ENCODE measurements at regions not wholly inside any gene's neighbourhood (a gene's known extent, or its start where the extent isn't known, plus 50 kb on each side); places are given as distances from the start of the nearest gene placed in this dataset.

DNA sequence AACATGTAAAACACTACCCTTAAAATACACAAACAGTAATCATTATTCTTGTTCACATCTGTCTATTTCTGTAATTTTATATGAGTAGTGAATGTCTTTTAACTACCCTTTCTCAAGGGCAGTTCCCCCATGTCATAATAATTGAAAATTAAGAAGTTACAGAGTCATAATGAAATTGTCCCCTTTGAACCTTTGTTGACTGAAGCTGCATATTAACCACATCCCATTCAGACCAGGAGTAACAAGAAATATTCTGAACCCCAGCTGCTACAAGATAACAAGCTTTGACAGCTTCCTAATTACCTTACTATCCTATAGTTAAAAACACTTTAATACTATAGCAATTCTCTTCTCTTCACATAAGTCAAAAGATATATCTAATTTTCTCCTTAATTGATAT lies 635.9 kb upstream of the SUCLG2 start:
- no peak for DNase-seq

DNA sequence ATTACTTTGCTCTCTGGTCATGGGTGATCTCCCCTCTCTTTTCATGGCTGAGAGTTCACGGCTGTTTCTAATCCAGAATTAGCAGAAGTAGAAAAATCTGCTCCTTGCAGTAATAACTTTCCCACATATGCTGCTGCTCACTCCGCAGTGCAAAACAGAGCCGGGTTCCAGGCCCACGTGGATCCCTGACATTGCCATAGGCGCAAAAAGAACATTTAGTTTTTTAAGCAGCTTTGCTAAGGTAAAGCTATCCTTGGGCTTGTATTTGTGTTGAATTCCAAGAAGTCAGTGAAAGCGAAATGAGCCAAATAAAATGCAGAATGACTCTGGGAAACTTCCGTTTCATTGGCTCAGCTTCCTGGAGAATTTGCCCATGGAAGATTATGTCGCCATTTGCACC lies 633.7 kb upstream of the SUCLG2 start:
- no peak for DNase-seq

DNA sequence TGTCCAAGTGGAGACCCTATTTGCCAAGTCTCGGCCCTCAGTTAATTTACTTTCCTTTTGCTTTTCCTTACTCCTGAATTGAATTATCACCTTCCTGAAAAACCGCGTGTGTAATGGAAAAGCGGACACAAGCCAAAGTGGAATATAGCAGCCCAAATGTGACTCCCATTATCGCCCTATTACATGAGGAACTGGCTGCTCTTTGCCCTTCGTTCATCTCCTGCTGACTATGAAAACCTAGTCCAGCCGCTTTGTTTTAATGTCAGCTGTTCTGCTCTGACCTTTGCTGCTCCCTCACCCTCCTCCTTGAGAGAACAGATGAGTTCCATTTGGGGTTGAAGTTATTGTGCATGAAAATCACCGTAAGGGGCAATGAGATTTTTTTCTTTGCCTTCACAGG lies 632.7 kb upstream of the SUCLG2 start:
- no peak for DNase-seq

DNA sequence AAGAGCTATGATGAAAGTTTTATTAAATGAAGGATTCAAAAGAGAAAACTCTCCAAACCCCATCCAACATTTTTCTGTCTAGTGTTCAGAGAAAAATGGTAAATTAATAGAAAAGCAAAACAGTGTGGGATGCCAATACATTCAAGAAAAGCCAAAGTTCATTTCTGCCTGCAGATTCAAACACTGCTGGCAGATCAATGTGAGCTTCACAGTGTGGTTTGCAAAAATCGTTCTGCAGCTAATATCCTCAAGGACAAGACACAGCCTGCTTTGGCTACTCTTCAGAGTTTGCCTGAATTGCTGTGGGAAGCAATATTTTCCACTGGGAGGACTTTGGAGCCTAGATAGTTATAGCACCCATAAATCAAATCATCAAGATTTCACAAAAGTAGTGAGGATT lies 619.9 kb upstream of the SUCLG2 start:
- DNase-seq: no peak

DNA sequence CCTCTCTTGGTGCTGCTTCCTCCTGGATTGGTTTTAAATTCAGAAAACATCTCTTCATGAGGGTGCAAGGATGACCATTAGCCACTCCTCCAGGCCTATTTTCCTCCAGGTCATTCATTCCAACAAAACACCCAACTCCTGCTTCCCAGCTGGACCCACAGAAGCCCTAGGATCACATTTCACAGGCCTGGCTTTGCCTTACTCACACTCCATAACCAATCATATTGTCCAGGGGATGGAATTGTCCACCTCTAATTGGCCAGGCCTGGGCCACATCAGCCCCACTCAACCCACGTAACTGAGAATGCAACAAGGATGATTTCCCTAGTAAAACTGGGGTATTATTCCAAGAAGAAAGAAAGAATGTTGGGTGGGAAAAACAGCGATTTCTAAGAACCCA lies 616.7 kb upstream of the SUCLG2 start:
- no peak for DNase-seq

DNA sequence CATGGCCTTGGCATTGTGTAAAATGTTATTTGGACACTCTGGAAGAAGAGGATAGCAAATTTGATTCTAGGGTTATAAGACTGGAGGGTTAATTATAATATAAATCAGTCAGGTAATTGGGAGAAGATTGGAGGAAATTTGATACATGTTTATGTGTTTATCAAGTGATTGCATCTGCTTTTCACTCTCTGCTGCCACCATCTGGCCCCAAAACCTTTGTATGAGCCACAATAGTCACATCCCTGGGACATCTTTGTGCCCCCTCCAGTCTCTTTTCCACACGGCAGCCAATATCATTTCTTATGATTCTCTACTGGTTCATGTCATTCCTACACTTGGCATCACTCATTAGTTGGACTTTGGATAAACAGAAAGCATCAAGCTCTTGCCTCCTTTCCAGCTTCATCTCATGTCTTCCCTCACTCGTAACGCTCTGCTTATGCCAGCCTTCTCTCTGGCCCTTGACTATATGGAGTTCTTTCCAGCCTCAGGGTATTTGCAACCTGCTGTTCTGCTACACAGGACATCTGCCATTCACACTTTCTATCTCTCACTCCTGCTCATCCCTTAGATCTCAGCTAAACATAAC lies 602.3 kb upstream of the SUCLG2 start:
- peak; percentile 25 for DNase-seq

DNA sequence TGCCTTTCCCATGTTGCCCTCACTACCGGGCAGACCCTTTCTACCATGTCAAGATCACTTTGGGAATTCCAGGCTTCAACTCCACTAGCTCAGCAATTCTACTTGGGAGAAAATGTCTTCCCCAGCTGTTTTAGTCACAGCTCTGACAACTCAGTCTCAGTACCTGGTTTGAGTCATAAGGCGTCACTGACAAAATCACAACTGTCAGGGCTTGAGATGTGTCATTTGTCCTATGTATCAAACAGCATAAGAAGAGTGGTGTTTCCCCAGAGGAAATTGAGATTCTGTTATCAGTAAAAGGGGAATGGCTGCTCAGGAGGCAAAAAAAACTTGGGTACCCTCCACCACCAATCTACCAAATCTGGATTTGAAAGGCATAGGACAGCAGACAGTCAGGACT lies 594.9 kb upstream of the SUCLG2 start:
- no peak for DNase-seq

DNA sequence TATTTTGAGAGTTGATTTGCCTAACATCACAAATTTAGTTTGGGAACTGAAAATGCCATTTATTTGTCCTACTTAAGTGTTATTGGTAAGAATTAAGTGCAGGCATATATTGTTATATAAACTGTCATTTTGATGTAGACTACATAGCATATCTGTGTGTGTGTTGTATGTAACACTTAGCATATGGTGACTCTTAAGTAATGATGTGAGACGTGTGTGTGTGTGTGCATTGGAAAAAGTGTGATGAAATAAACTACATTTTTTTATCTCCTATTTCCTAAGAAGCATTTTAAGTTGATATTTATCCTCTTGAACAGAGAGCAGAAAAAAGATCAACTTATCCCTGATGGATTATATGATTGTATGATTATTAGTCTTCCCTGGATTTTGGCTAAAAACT lies 588.2 kb upstream of the SUCLG2 start:
- DNase-seq: no peak

DNA sequence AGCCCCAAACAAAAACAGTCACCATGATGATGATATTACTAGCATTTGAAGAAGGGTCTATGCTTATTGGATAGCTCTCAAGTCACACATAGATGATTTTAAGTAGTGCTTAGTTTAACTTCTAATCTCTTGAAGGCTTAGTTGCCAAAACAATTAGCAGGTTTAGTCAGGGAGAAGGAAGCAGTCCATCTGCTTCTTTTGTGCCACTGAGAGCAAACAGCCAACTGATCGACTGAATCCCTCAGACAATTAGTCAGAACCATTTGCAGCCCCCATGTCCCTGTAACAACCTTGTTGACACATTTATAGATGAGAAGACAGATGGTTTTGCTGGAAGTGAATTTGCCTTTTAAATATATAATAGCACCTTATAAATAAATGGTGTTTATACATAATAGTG lies 585.1 kb upstream of the SUCLG2 start:
- no peak for DNase-seq

DNA sequence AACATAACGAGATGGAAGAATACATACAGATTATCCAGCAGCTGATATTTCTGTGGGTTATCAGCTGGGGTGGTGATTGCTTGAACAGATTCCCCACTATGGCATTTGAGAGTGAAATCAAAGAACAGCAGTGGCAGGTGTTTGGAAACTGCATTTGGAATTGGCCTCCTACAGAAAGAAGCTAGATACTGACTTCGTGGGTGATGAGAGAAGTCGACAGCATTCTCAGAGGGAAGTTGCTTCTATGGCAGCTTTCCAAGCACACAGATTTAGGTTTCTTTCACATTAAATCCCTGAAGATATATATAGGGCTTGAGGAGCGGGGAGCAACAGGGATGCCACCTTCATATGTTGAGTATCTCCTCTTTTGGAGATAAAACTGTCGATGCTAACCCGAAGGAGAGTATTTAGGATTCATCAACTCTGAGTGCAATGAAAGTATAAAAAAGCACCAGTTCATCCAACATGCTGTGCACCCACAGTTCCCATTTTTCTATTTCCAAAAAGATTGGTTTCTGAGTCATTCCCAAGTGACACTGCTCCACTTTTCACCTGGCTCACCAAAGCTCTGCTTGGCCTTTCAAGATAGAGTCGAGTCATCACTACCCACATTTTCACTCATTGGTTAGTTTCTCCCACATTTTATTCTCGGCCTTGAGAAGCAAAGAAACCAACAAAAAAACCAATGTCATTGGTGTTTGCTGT lies 579.8 kb upstream of the SUCLG2 start:
- no peak for DNase-seq

DNA sequence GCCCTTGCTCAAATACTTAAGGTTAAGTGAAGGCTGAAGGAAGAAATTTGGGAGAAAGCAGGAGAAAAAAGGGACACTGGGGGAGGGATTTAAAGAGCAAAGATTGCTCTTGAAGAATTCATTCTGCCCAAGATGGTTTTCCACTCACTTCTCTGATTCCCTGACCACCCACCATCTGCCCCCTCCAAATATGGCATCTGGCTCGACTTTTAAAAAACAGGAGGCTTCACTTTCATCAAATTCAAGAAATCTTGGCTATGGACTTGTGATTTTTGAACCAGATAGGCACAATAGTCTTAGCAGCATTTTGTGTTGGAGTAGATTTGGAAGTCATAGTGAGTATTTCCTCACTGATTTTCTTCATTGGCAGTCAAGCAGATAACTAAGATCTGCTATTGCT lies 574.4 kb upstream of the SUCLG2 start:
- DNase-seq: no peak

DNA sequence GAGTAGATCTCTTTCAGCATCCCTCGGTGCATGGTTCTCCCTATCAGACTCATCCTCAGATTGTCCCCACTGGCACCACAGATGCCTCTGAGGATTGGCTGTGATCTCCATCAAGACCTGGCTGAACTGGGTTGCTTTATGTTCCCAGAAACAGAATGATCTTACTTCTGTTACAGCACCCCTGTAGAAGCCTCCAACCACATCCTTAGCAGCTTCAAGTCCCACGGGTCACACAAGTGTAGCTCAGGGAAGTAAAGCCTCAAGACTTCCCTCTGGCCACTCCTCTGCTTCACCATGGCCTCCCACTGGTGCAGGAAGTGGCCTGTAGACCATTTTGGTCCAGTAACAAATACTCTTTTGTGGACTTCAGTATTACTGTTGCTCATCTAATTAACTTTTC lies 566.4 kb upstream of the SUCLG2 start:
- no peak for DNase-seq

DNA sequence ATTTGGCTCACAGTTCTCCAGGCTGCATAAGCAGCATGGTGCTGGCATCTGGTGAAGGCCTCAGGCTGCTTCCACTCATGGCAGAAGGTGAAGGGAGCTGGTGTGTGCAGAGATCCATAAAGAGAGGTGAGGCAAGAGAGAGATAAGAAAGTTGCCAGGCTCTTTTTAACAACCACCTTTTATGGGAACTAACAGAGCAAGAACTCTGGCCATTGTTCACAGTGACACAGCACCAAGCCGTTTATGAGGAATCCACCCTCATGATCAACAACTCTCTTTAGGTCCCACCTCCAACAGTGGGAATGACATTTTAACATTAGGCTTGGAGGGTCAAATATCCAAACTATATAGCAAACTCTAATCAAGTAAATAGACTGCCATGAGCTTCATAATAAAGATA lies 557.2 kb upstream of the SUCLG2 start:
- no peak for DNase-seq

DNA sequence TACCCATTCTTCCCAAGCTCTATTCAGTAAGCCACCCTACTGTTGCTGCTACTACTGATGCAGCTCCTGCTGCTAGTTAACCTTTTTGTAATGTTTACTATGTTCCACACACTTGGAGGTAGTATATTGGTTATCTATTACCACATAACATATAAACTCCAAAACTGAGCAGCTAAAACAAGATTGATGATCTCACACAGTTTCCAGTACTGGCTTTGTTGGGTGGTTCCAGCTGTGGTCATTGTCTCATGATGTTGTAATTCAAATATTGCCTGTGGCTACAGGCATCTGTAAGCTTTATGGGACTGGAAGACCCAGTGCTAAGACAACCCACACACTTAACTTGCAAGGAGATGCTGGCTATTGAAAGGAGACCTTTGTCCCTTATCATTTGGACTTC lies 556.2 kb upstream of the SUCLG2 start:
- no peak for DNase-seq

DNA sequence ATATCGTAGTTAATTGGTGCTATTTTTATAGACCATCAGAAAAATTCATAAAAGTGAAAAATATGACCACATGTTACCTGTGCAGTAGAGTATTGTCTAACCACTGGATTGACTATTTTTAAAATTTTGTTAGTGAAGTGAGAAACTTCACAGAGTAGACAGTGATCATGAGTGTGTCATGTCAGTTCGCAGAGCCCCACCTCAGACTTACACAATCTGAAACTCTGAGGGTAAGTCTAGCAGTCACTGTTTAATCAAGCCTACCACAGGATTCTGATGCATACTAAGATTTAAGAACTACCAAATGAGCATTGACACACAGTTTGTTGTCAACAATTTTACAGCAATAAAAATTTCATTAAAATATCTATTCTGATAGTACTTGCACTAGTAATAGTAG lies 552.9 kb upstream of the SUCLG2 start:
- DNase-seq: no peak

DNA sequence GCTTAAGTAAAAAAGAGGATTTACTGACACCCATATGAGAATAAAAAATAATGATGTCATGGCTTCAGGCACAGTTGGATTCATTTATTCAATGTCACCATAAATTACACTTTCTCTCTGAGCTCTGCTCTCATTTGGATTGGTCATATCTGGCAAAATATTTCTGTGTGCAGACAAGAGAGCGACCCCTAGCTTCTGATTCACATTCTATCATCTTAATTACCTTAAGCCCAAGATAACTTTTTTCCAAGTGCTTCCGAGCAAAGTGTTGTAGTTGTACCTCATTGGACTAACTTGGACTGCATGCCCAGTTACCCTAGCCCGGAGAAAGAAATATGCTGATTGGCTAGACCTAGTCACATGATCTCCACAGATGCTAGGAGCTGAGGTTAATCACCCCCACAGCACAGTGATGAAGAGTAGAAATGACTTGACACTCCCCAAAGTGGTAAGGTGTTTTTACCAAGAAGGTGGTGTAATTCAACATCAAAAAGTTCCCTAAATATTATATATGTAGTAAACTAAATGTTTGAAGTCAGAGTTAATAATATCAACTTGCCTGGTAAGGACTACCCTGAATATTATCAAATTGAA lies 552.2 kb upstream of the SUCLG2 start:
- no peak for DNase-seq

DNA sequence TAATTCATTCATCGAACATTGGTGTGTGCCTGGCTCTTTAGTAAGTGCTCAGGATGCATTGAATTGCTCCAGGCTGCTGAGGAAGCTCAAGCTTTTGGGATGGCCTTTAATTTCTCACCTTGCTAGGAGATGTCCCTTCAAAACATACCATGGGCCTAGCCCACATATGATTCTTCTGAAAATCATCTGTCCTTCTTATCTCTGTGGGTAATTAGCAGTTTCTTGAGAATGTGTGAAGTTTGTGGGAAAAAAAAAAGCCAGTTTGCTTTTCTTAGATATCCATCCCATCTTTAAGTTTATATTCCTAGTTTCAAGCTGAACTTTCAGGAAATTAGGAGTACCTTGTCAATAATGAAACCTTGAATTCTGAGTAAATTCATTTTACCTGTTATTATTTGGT lies 532.3 kb upstream of the SUCLG2 start:
- no peak for DNase-seq

DNA sequence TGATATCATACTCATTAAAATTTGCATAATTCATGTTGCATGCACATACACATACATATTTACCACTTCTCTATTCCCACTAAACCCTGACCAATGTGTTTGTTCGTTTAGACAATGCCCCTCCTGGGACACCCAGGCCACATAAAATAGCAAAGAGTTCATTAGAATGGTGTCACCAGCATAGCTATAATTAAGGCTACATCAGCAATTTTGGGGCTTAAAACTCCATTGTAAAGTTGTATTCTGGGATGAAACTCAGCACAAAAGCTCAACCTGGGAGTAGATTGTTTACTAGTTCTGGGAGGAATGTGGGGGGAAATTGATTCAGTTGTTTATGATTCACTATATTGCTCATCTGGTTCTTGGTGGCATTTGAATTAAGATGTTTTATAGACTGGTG lies 522.2 kb upstream of the SUCLG2 start:
- no peak for DNase-seq

DNA sequence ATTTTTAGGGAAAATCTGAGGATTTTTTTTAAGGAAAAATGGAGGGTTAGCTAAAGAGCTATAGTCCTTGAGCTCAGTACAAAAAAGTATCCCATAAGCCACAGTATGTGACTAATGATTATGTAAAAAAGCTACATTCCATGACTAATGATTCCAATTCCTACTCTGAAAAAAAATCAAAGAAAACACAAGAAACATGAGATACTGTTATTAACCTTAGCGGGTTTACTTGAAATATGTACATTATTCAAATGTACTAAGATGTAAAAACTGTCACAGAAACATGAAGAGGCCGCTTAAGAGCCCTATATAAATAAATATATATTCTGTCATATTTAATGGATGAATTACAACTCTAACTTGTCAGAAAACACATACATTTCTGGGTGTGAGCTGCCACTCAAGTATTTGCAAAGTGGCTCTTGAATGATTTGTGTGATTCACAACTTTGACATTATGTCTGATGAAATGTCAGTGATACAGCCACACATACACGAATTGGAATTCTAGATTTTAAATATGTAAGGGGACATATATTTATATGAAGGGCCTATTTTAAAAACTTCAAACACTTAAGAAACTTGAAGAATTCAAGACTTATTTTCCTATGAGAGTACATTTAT lies 518.7 kb upstream of the SUCLG2 start:
- DNase-seq: no peak

DNA sequence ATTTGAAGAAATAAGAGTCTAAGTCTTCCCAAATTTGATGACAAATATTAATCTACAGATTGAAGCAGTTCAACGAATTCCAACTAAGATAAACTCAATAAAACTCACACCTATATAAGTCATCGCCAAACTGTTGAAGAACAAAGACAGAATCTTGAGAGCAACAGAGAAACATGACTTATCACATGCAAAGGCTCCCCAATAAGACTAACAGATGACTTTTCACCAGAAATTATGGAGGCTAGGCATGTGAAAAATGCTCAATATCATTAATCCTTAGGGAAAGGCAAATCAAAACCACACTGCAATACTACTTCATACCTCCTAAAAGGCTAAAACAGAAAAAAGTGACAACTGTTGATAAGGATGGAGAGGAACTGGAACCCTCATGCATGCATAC lies 517.6 kb upstream of the SUCLG2 start:
- no peak for DNase-seq

DNA sequence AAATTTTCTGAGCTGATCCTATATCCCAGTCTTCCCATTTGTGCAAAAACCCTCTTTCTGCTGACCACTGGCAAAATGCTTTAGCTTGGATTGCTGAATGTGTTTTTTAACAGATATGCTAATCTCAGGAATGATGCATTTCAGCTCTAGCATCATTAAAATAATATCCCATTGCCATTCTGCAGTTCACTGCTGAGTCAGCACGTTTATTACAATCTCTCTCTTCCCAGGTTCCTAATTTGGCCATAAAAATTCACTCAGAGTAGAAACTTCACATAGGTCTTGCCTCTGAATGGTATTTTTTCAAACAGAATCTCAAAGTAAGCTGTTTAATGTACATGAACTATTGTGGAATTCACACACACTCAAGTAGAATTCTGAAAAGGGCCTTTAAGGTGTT lies 509.6 kb upstream of the SUCLG2 start:
- no peak for DNase-seq

DNA sequence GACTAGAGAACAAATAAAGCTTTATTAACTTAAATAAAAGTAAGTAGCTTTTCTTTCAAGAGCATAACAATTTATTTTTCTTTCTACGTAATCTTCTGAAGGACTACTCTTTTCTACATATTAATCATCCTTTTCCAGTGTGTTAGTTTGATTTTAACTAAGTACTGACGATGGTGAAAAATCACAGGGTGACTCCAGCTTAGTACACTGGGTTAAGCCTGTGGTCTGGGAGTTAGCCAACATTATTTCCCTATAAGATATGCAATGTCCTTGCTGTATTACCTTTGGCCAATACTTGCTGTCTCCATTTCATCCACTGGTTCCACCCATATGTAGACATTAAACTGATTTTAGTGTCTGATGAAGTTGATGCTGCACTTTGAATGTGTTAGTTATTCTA lies 508.6 kb upstream of the SUCLG2 start:
- DNase-seq: no peak

DNA sequence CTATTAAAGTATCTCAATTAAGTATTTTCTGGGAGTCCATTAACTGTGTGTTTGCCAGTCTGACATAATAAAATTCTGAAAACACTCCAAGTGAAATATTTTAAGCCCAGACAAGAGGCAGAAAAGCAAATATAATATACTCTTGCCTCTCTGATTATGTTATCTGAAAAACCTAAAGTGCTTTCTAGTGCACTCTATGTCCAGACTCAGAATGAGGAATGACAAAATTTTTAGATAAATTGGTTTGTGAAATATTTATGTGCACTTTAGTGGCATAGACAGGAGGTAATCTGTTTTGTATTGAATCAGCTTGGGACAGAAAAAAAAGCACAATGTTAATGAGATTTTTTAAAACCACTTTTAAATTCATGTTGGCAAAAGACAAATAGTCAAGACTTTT lies 508.2 kb upstream of the SUCLG2 start:
- no peak for DNase-seq

DNA sequence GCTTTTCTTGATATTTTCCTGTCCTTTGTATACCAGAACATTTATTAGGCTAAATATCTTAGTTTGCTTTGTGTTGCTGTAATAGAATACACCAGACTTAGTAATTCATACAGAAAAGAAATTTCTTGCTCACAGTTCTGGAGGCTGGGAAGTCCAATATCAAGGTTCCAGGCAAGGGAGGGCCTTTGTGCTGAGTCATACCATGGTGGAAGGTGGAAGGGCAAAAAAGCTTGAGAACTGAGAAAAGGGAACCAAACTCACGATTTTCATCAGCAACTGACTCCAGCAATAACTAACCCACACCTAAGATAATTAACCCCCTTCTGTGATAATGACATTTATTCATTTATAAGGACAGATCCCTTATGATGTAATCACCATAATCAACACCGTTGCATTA lies 496.9 kb upstream of the SUCLG2 start:
- no peak for DNase-seq

DNA sequence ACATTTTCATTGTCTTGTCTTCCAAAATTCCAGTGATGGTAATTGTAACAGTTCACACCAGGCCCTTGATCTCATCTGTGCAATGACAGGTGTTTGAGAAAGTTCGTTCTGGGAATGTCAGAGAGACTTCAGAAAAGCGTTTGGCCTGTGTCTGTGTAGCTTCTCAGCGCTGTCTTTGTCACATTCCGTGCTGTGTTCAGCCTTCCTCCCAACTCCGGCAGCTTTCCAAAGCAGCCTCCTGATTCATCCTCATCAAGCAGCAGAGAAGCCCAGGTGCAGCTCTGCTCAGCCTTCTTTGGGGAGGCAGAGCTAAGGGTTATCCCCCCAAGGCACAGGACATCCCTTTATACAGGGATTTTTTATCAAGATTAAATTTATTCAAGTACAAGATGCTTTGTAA lies 494.0 kb upstream of the SUCLG2 start:
- no peak for DNase-seq
